GM23338 (cell line): ENCODE measurements at regions not wholly inside any gene's neighbourhood (a gene's known extent, or its start where the extent isn't known, plus 50 kb on each side); places are given as distances from the start of the nearest gene placed in this dataset.
"Not testable (repeated sequence)": the region's sequence is repeated elsewhere in the genome, so short reads cannot be mapped to it uniquely, and the experiment has no call there.

Source experiments
- ATAC-seq: fragments of 200-7000 bp; cut with Tn5 transposase; 3 replicates; pipeline ENCODE4 v1.9.1; 2020
- DNase-seq: peaks from one replicate; pipeline ENCODE4 v3.0.0-alpha.2; 2015; ENCODE audit warnings: low spot score
- H2AFZ ChIP-seq: fragments of 200-600 bp; sonication (generic); 2 replicates; pipeline ENCODE4 v1.8.0; 2016; ENCODE audit warnings: antibody characterized with exemption, mild to moderate bottlenecking, moderate library complexity
- H3F3A ChIP-seq: fragments of 200-600 bp; sonication (generic); replicated peaks from 2 replicates; pipeline ENCODE4 v1.8.0; 2017; ENCODE audit warnings: antibody characterized with exemption, mixed run types, low read depth
- H3K27ac ChIP-seq: fragments of 200-600 bp; sonication (generic); 2 replicates; pipeline ENCODE4 v1.6.1; 2016; ENCODE audit warnings: low read depth
- H3K27me3 ChIP-seq: fragments of 200-600 bp; sonication (generic); 2 replicates; pipeline ENCODE4 v1.8.0; 2016; ENCODE audit warnings: mild to moderate bottlenecking, mixed run types, moderate library complexity; ENCODE audit not compliant: insufficient read depth
- H3K36me3 ChIP-seq: fragments of 200-600 bp; sonication (generic); 2 replicates; pipeline ENCODE4 v1.8.0; 2016; ENCODE audit warnings: mild to moderate bottlenecking; ENCODE audit not compliant: insufficient read depth
- H3K4me1 ChIP-seq: fragments of 200-600 bp; sonication (generic); 2 replicates; pipeline ENCODE4 v1.8.0; 2016; ENCODE audit warnings: mild to moderate bottlenecking, moderate library complexity; ENCODE audit not compliant: insufficient read depth
- H3K4me2 ChIP-seq: fragments of 200-600 bp; sonication (generic); 2 replicates; pipeline ENCODE4 v1.7.1; 2017; ENCODE audit warnings: mixed run types
- H3K4me3 ChIP-seq: fragments of 200-600 bp; sonication (generic); 2 replicates; pipeline ENCODE4 v1.6.1; 2016; ENCODE audit warnings: mixed run types
- H3K79me2 ChIP-seq: fragments of 200-600 bp; sonication (generic); replicated peaks from 2 replicates; pipeline ENCODE4 v1.8.0; 2017; ENCODE audit warnings: mild to moderate bottlenecking; ENCODE audit not compliant: insufficient read depth
- H3K9me2 ChIP-seq: fragments of 200-600 bp; sonication (generic); 2 replicates; pipeline ENCODE4 v1.8.0; 2017; ENCODE audit not compliant: insufficient read depth
- H4K20me1 ChIP-seq: fragments of 200-600 bp; sonication (generic); replicated peaks from 2 replicates; pipeline ENCODE4 v1.8.0; 2017; ENCODE audit warnings: mild to moderate bottlenecking; ENCODE audit not compliant: insufficient read depth
- H3K27ac Mint-ChIP-seq: 2 replicates; pipeline ENCODE4 v1.8.0; 2020; ENCODE audit warnings: inconsistent platforms, mild to moderate bottlenecking, moderate library complexity, mixed read lengths
- H3K27me3 Mint-ChIP-seq: 3 replicates; pipeline ENCODE4 v1.8.0; 2022; ENCODE audit warnings: low read depth, mild to moderate bottlenecking, moderate library complexity, mixed read lengths, inconsistent platforms; ENCODE audit not compliant: insufficient read depth, poor library complexity
- H3K36me3 Mint-ChIP-seq: 3 replicates; pipeline ENCODE4 v1.8.0; 2021; ENCODE audit warnings: low read depth, mild to moderate bottlenecking, inconsistent platforms, moderate library complexity, mixed read lengths
- H3K4me1 Mint-ChIP-seq: 3 replicates; pipeline ENCODE4 v1.8.0; 2020; ENCODE audit warnings: mild to moderate bottlenecking, inconsistent platforms, mixed read lengths
- H3K4me3 Mint-ChIP-seq: 3 replicates; pipeline ENCODE4 v1.8.0; 2021; ENCODE audit warnings: moderate library complexity, mild to moderate bottlenecking, inconsistent platforms, mixed read lengths
- H3K9me3 Mint-ChIP-seq: 3 replicates; pipeline ENCODE4 v1.8.0; 2020; ENCODE audit warnings: moderate library complexity, mild to moderate bottlenecking, inconsistent platforms, mixed read lengths
- CTCF ChIP-seq, 2 experiments: fragments of 200-600 bp in 1 of 2; sonication (generic) in 1 of 2; conservative IDR thresholded peaks; 2 replicates each; pipeline versions ENCODE4 v1.5.1 to v1.6.1; 2016 to 2017; ENCODE audit warnings: antibody characterized with exemption in 2 of 2, low read depth in 2 of 2, mild to moderate bottlenecking in 2 of 2, moderate library complexity in 1 of 2
- EZH2phosphoT487 ChIP-seq: fragments of 200-600 bp; sonication (generic); IDR thresholded peaks from one replicate; pipeline ENCODE4 v1.8.1; 2018; ENCODE audit warnings: antibody characterized with exemption; ENCODE audit not compliant: unreplicated experiment
- JUNB ChIP-seq: IDR thresholded peaks from one replicate; pipeline ENCODE4 v1.6.1; 2016; ENCODE audit warnings: antibody characterized with exemption; ENCODE audit not compliant: unreplicated experiment
- NANOG ChIP-seq: IDR thresholded peaks from 2 replicates; pipeline ENCODE4 v1.6.1; 2016; ENCODE audit warnings: antibody characterized with exemption, borderline replicate concordance
- REST ChIP-seq: IDR thresholded peaks from one replicate; pipeline ENCODE4 v1.6.1; 2018; ENCODE audit warnings: antibody characterized with exemption; ENCODE audit not compliant: unreplicated experiment
- ZNF331 ChIP-seq: fragments of 250-450 bp; sonication (Bioruptor Pico); IDR thresholded peaks from 2 replicates; pipeline ENCODE4 v1.5.0; 2020; ENCODE audit warnings: low read depth, mild to moderate bottlenecking, moderate library complexity
- TF ChIP-seq, protein P1 (sequence below): IDR thresholded peaks from 2 replicates; pipeline ENCODE4 v1.6.1; 2016; ENCODE audit warnings: antibody characterized with exemption
- TF ChIP-seq, protein P2 (sequence below): fragments of 250-450 bp; sonication (Bioruptor Pico); IDR thresholded peaks from 2 replicates; pipeline ENCODE4 v1.5.0; 2020; ENCODE audit warnings: mild to moderate bottlenecking, moderate library complexity

DNA sequence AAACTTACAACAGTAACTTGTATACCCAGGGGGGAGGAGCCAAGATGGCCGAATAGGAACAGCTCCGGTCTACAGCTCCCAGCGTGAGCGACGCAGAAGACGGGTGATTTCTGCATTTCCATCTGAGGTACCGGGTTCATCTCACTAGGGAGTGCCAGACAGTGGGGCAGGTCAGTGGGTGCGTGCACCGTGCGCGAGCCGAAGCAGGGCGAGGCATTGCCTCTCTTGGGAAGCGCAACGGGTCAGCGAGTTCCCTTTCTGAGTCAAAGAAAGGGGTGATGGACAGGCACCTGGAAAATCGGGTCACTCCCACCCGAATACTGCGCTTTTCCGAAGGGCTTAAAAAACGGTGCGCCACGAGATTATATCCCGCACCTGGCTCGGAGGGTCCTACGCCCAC, 278.8 kb downstream of the FAM47B start:
- H3K27me3 Mint-ChIP-seq, H3K9me2 ChIP-seq, H3K79me2 ChIP-seq, H3K4me1 ChIP-seq, H2AFZ ChIP-seq, H3K9me3 Mint-ChIP-seq, ATAC-seq, H3K27ac ChIP-seq, H3K4me1 Mint-ChIP-seq, H3K4me3 Mint-ChIP-seq, H4K20me1 ChIP-seq, H3K4me2 ChIP-seq, H3K36me3 ChIP-seq, H3F3A ChIP-seq, H3K27me3 ChIP-seq, H3K4me3 ChIP-seq, H3K36me3 Mint-ChIP-seq, H3K27ac Mint-ChIP-seq, DNase-seq: not testable (repeated sequence)

DNA sequence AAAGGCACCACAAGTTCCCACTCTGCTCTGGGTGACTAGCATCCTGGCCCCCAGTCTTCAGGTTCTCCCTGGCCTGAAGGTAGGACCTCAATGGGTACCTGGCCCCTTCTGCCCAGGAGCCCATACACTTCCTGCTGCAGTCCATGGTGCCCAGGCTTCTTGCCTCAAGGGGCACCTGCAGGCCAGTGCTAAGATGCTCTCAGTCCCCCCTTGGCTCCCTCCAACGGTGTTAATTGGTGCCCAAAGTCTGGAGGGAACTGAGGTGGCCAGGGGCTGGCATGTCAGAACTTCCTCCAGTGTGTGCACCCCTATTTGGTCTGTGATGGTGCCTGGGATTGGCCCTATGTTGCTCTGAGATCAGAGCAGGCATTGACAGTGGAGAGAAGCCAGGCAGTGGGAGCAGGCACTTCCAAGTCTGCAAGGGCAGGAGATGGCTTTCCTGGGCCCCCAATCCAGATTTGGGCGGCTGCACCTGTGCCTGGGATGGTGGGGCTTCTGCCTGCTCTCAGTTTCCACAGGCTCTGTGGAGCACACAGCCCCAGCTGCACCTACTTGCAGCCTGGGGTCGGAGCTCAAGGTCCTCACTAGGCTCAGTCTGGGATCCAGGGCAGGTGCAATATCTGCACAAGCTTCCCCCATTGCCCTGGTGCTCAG, 301.6 kb downstream of the FAM47B start:
- ATAC-seq (no peak), DNase-seq (no peak)
- Mint-ChIP-seq H3K4me1 (no peaks in the 10 kb centered on the region), H3K27me3 (no peaks in the 10 kb centered on the region), H3K9me3 (no peaks in the 10 kb centered on the region), H3K4me3 (no peak overlapping the region), H3K27ac (no peak overlapping the region), H3K36me3 (no peaks in the 10 kb centered on the region; the same call in 2 of the 3 replicates)
- no peaks in the 10 kb centered on the region for H3K36me3 ChIP-seq
- no peaks in the 10 kb centered on the region for H3F3A ChIP-seq
- TF ChIP-seq REST (no peak), EZH2phosphoT487 (no peak), JUNB (no peak), NANOG (no peak), ZNF331 (no peak), CTCF (conservative IDR thresholded peaks at IDR 0.05; ENCODE audit: low read depth in 2 of 2) (no peak)
- TF ChIP-seq, protein P1, sequence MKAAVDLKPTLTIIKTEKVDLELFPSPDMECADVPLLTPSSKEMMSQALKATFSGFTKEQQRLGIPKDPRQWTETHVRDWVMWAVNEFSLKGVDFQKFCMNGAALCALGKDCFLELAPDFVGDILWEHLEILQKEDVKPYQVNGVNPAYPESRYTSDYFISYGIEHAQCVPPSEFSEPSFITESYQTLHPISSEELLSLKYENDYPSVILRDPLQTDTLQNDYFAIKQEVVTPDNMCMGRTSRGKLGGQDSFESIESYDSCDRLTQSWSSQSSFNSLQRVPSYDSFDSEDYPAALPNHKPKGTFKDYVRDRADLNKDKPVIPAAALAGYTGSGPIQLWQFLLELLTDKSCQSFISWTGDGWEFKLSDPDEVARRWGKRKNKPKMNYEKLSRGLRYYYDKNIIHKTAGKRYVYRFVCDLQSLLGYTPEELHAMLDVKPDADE: no peak
- TF ChIP-seq, protein P2, sequence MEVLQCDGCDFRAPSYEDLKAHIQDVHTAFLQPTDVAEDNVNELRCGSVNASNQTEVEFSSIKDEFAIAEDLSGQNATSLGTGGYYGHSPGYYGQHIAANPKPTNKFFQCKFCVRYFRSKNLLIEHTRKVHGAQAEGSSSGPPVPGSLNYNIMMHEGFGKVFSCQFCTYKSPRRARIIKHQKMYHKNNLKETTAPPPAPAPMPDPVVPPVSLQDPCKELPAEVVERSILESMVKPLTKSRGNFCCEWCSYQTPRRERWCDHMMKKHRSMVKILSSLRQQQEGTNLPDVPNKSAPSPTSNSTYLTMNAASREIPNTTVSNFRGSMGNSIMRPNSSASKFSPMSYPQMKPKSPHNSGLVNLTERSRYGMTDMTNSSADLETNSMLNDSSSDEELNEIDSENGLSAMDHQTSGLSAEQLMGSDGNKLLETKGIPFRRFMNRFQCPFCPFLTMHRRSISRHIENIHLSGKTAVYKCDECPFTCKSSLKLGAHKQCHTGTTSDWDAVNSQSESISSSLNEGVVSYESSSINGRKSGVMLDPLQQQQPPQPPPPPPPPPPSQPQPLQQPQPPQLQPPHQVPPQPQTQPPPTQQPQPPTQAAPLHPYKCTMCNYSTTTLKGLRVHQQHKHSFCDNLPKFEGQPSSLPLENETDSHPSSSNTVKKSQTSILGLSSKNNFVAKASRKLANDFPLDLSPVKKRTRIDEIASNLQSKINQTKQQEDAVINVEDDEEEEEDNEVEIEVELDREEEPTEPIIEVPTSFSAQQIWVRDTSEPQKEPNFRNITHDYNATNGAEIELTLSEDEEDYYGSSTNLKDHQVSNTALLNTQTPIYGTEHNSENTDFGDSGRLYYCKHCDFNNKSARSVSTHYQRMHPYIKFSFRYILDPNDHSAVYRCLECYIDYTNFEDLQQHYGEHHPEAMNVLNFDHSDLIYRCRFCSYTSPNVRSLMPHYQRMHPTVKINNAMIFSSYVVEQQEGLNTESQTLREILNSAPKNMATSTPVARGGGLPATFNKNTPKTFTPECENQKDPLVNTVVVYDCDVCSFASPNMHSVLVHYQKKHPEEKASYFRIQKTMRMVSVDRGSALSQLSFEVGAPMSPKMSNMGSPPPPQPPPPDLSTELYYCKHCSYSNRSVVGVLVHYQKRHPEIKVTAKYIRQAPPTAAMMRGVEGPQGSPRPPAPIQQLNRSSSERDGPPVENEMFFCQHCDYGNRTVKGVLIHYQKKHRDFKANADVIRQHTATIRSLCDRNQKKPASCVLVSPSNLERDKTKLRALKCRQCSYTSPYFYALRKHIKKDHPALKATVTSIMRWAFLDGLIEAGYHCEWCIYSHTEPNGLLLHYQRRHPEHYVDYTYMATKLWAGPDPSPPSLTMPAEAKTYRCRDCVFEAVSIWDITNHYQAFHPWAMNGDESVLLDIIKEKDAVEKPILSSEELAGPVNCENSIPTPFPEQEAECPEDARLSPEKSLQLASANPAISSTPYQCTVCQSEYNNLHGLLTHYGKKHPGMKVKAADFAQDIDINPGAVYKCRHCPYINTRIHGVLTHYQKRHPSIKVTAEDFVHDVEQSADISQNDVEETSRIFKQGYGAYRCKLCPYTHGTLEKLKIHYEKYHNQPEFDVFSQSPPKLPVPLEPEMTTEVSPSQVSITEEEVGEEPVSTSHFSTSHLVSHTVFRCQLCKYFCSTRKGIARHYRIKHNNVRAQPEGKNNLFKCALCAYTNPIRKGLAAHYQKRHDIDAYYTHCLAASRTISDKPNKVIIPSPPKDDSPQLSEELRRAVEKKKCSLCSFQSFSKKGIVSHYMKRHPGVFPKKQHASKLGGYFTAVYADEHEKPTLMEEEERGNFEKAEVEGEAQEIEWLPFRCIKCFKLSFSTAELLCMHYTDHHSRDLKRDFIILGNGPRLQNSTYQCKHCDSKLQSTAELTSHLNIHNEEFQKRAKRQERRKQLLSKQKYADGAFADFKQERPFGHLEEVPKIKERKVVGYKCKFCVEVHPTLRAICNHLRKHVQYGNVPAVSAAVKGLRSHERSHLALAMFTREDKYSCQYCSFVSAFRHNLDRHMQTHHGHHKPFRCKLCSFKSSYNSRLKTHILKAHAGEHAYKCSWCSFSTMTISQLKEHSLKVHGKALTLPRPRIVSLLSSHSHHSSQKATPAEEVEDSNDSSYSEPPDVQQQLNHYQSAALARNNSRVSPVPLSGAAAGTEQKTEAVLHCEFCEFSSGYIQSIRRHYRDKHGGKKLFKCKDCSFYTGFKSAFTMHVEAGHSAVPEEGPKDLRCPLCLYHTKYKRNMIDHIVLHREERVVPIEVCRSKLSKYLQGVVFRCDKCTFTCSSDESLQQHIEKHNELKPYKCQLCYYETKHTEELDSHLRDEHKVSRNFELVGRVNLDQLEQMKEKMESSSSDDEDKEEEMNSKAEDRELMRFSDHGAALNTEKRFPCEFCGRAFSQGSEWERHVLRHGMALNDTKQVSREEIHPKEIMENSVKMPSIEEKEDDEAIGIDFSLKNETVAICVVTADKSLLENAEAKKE (CRISPR knock-in tag): no peak
- no peaks in the 10 kb centered on the region for H3K27me3 ChIP-seq
- H2AFZ ChIP-seq: no peak overlapping the region
- H3K79me2 ChIP-seq: no peaks in the 10 kb centered on the region
- no peaks in the 10 kb centered on the region for H3K9me2 ChIP-seq
- no peak overlapping the region for H3K4me3 ChIP-seq
- no peak overlapping the region for H3K27ac ChIP-seq
- H3K4me1 ChIP-seq: no peaks in the 10 kb centered on the region
- H4K20me1 ChIP-seq: no peaks in the 10 kb centered on the region
- no peak overlapping the region for H3K4me2 ChIP-seq
